HepG2 (cell line): ENCODE measurements at regions not wholly inside any gene's neighbourhood (a gene's known extent, or its start where the extent isn't known, plus 50 kb on each side); places are given as distances from the start of the nearest gene placed in this dataset.

Experiments used
- CENPT ChIP-seq: sonication (generic); formaldehyde crosslinking; IDR thresholded peaks from 2 replicates; pipeline ENCODE4 v1.8.0; 2022; ENCODE audit warnings: low read depth, mild to moderate bottlenecking, moderate library complexity, missing genetic modification reagents
- FOXA3 ChIP-seq: IDR thresholded peaks from 2 replicates; pipeline ENCODE4 v1.6.1; 2016; ENCODE audit warnings: missing genetic modification reagents, missing compliant biosample characterization
- HOXA5 ChIP-seq: sonication (generic); formaldehyde crosslinking; IDR thresholded peaks from 2 replicates; pipeline ENCODE4 v1.4.0; 2020; ENCODE audit warnings: missing genetic modification reagents
- MTA1 ChIP-seq: sonication (generic); formaldehyde crosslinking; IDR thresholded peaks from 2 replicates; pipeline ENCODE4 v1.4.0; 2020; ENCODE audit warnings: missing genetic modification reagents, mild to moderate bottlenecking, borderline replicate concordance
- ONECUT2 ChIP-seq: sonication (generic); formaldehyde crosslinking; IDR thresholded peaks from 2 replicates; pipeline ENCODE4 v1.4.0; 2020; ENCODE audit warnings: missing genetic modification reagents
- POLR2AphosphoS2 ChIP-seq: IDR thresholded peaks from 2 replicates; pipeline ENCODE4 v1.6.1; 2011; ENCODE audit warnings: low read depth, low read length, improper control_type of control experiment
- RAD21 ChIP-seq: fragments of 450-650 bp; formaldehyde crosslinking; IDR thresholded peaks from 2 replicates; pipeline ENCODE4 v1.5.0; 2020; ENCODE audit warnings: mild to moderate bottlenecking
- ZNF3 ChIP-seq: IDR thresholded peaks from 2 replicates; pipeline ENCODE4 v1.7.0; 2017; ENCODE audit warnings: inconsistent platforms
- ZNF30 ChIP-seq: sonication (generic); formaldehyde crosslinking; IDR thresholded peaks from 2 replicates; pipeline ENCODE4 v1.5.0; 2020; ENCODE audit warnings: mild to moderate bottlenecking, missing genetic modification reagents
- ZNF496 ChIP-seq: sonication (generic); formaldehyde crosslinking; IDR thresholded peaks from 2 replicates; pipeline ENCODE4 v1.8.1; 2023; ENCODE audit warnings: mild to moderate bottlenecking, moderate library complexity, missing genetic modification reagents; ENCODE audit not compliant: insufficient replicate concordance
- ZNF549 ChIP-seq: sonication (generic); formaldehyde crosslinking; IDR thresholded peaks from 2 replicates; pipeline ENCODE4 v1.5.0; 2020; ENCODE audit warnings: missing genetic modification reagents
- ZNF564 ChIP-seq: sonication (generic); formaldehyde crosslinking; IDR thresholded peaks from 2 replicates; pipeline ENCODE4 v1.8.1; 2023; ENCODE audit warnings: mild to moderate bottlenecking, missing genetic modification reagents
- ZNF567 ChIP-seq: sonication (generic); formaldehyde crosslinking; IDR thresholded peaks from 2 replicates; pipeline ENCODE4 v1.8.1; 2023; ENCODE audit warnings: mild to moderate bottlenecking, missing genetic modification reagents, borderline replicate concordance
- ZSCAN21 ChIP-seq: sonication (generic); formaldehyde crosslinking; IDR thresholded peaks from 2 replicates; pipeline ENCODE4 v1.8.0; 2022; ENCODE audit warnings: mild to moderate bottlenecking, missing genetic modification reagents, moderate library complexity, borderline replicate concordance
- TF ChIP-seq, protein P1 (sequence below): sonication (generic); formaldehyde crosslinking; IDR thresholded peaks from 2 replicates; pipeline ENCODE4 v1.4.0; 2020; ENCODE audit warnings: missing genetic modification reagents
- TF ChIP-seq, protein P2 (sequence below): IDR thresholded peaks from 2 replicates; pipeline ENCODE4 v1.6.1; 2016; ENCODE audit warnings: missing compliant biosample characterization, missing genetic modification reagents, borderline replicate concordance
- TF ChIP-seq, protein P3 (sequence below), 2 experiments: sonication (generic) in 1 of 2; formaldehyde crosslinking in 1 of 2; IDR thresholded peaks; 2 replicates each; pipeline versions ENCODE4 v1.5.1 to v1.6.1; 2011 to 2020; ENCODE audit warnings: borderline replicate concordance in 1 of 2, low read depth in 1 of 2, low read length in 1 of 2, mild to moderate bottlenecking in 1 of 2, missing genetic modification reagents in 1 of 2, moderate library complexity in 1 of 2
- TF ChIP-seq, protein P4 (sequence below): sonication (generic); formaldehyde crosslinking; IDR thresholded peaks from 2 replicates; pipeline ENCODE4 v1.5.1; 2020; ENCODE audit warnings: missing genetic modification reagents, mild to moderate bottlenecking, borderline replicate concordance
- TF ChIP-seq, protein P5 (sequence below): sonication (generic); formaldehyde crosslinking; IDR thresholded peaks from 2 replicates; pipeline ENCODE4 v1.9.0; 2021; ENCODE audit warnings: missing genetic modification reagents, mild to moderate bottlenecking, borderline replicate concordance

DNA sequence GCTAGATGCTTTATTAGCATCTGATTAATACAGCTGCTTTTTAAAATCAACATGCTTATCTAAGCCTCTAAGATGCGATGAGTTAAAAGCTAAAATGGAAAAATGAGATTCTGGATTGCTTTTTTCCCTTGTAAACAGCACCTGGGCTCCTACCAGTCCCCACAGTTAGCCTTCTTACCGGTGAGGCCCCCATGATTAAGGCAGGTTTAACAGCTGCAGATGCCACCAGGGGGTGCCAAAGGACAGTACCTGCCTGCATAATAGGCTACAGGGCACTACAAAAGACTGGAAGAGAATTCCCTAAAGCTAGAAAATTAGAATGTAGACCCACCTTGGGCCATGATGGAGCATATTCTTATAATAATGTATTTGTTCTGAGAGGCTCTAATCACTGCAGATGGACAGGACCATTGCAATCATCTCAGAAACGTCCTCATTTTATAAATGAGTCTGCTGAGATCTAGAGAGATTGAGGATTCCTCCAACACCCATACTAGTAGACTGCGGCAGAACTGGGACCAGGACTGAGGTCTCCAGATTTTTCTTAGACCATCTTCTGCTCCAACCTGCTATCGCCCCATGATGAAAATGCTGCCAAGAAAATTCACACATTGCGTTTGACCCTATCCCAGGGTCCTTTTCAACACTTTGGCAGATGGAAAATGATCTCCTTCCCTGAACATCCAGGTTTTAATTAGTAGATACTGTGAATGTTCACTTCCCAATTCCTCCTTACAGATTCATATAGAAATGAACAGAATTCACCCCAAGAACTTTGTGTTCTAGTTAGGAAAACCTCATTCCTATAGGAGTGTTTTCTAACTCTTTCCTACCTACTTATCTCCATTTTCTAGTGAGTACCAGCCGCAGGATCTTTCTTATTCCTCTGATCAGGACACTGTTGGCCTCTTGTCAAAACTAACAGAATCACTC lies 148.8 kb downstream of the RPS12 start (continued):
- TF ChIP-seq HOXA5 (CRISPR knock-in tag): peak; percentile 79; the same call in 1 of the 2 replicates
- no peak for TF ChIP-seq ONECUT2 (CRISPR knock-in tag)
- no peak for TF ChIP-seq CENPT (CRISPR knock-in tag)
- TF ChIP-seq ZNF549 (CRISPR knock-in tag): no peak
- TF ChIP-seq POLR2AphosphoS2: no peak
- TF ChIP-seq FOXA3 (CRISPR knock-in tag): peak; percentile 29; the same call in 1 of the 2 replicates
- TF ChIP-seq, protein P1, sequence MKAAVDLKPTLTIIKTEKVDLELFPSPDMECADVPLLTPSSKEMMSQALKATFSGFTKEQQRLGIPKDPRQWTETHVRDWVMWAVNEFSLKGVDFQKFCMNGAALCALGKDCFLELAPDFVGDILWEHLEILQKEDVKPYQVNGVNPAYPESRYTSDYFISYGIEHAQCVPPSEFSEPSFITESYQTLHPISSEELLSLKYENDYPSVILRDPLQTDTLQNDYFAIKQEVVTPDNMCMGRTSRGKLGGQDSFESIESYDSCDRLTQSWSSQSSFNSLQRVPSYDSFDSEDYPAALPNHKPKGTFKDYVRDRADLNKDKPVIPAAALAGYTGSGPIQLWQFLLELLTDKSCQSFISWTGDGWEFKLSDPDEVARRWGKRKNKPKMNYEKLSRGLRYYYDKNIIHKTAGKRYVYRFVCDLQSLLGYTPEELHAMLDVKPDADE (CRISPR knock-in tag): no peak
- no peak for TF ChIP-seq ZNF3 (CRISPR knock-in tag)
- TF ChIP-seq ZNF496 (CRISPR knock-in tag): no peak
- TF ChIP-seq, protein P2, sequence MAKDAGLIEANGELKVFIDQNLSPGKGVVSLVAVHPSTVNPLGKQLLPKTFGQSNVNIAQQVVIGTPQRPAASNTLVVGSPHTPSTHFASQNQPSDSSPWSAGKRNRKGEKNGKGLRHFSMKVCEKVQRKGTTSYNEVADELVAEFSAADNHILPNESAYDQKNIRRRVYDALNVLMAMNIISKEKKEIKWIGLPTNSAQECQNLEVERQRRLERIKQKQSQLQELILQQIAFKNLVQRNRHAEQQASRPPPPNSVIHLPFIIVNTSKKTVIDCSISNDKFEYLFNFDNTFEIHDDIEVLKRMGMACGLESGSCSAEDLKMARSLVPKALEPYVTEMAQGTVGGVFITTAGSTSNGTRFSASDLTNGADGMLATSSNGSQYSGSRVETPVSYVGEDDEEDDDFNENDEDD: no peak
- TF ChIP-seq, protein P3, sequence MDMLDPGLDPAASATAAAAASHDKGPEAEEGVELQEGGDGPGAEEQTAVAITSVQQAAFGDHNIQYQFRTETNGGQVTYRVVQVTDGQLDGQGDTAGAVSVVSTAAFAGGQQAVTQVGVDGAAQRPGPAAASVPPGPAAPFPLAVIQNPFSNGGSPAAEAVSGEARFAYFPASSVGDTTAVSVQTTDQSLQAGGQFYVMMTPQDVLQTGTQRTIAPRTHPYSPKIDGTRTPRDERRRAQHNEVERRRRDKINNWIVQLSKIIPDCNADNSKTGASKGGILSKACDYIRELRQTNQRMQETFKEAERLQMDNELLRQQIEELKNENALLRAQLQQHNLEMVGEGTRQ (IDR thresholded peaks at IDR 0.05; ENCODE audit: low read depth, low read length): no peak
- TF ChIP-seq, protein P3 (CRISPR knock-in tag; IDR thresholded peaks at IDR 0.05; ENCODE audit: borderline replicate concordance): no peak
- TF ChIP-seq, protein P4, sequence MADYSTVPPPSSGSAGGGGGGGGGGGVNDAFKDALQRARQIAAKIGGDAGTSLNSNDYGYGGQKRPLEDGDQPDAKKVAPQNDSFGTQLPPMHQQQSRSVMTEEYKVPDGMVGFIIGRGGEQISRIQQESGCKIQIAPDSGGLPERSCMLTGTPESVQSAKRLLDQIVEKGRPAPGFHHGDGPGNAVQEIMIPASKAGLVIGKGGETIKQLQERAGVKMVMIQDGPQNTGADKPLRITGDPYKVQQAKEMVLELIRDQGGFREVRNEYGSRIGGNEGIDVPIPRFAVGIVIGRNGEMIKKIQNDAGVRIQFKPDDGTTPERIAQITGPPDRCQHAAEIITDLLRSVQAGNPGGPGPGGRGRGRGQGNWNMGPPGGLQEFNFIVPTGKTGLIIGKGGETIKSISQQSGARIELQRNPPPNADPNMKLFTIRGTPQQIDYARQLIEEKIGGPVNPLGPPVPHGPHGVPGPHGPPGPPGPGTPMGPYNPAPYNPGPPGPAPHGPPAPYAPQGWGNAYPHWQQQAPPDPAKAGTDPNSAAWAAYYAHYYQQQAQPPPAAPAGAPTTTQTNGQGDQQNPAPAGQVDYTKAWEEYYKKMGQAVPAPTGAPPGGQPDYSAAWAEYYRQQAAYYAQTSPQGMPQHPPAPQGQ (CRISPR knock-in tag): no peak
- TF ChIP-seq MTA1 (CRISPR knock-in tag): no peak
- TF ChIP-seq ZNF564 (CRISPR knock-in tag): no peak
- TF ChIP-seq ZSCAN21 (CRISPR knock-in tag): no peak
- TF ChIP-seq, protein P5, sequence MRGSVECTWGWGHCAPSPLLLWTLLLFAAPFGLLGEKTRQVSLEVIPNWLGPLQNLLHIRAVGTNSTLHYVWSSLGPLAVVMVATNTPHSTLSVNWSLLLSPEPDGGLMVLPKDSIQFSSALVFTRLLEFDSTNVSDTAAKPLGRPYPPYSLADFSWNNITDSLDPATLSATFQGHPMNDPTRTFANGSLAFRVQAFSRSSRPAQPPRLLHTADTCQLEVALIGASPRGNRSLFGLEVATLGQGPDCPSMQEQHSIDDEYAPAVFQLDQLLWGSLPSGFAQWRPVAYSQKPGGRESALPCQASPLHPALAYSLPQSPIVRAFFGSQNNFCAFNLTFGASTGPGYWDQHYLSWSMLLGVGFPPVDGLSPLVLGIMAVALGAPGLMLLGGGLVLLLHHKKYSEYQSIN (CRISPR knock-in tag): no peak
- no peak for TF ChIP-seq ZNF567 (CRISPR knock-in tag)
- TF ChIP-seq RAD21: peak; percentile 94
- TF ChIP-seq ZNF30: no peak
